Neural cell (in vitro differentiated cells): ENCODE measurements at regions not wholly inside any gene's neighbourhood (a gene's known extent, or its start where the extent isn't known, plus 50 kb on each side); places are given as distances from the start of the nearest gene placed in this dataset.

Experiments
- EP300 ChIP-seq: fragments of 450-650 bp; conservative IDR thresholded peaks from 2 replicates; pipeline ENCODE4 v1.6.1; 2014; ENCODE audit warnings: antibody characterized with exemption, mild to moderate bottlenecking, moderate library complexity; ENCODE audit not compliant: poor library complexity, severe bottlenecking
- EZH2 ChIP-seq: fragments of 200-600, 300-800 bp; shearing (Covaris generic), sonication (generic); IDR thresholded peaks from 2 replicates; pipeline ENCODE4 v1.6.1; 2014; ENCODE audit warnings: antibody characterized with exemption, low read length, borderline replicate concordance, mild to moderate bottlenecking; ENCODE audit not compliant: insufficient read depth, poor library complexity, severe bottlenecking
- MXI1 ChIP-seq: fragments of 450-650 bp; conservative IDR thresholded peaks from 2 replicates; pipeline ENCODE4 v1.6.1; 2014; ENCODE audit warnings: antibody characterized with exemption, mild to moderate bottlenecking; ENCODE audit not compliant: poor library complexity, severe bottlenecking
- POLR2AphosphoS5 ChIP-seq: IDR thresholded peaks from 2 replicates; pipeline ENCODE4 v1.6.1; 2012
- RAD21 ChIP-seq: fragments of 450-650 bp; conservative IDR thresholded peaks from 2 replicates; pipeline ENCODE4 v1.6.1; 2014; ENCODE audit warnings: antibody characterized with exemption, mild to moderate bottlenecking, moderate library complexity
- SMC3 ChIP-seq: fragments of 450-650 bp; conservative IDR thresholded peaks from 2 replicates; pipeline ENCODE4 v1.6.1; 2014; ENCODE audit warnings: antibody characterized with exemption, mild to moderate bottlenecking, moderate library complexity; ENCODE audit not compliant: poor library complexity
- TAF1 ChIP-seq: IDR thresholded peaks from 2 replicates; pipeline ENCODE4 v1.6.1; 2012; ENCODE audit warnings: low read depth
- TF ChIP-seq, protein P1 (sequence below): fragments of 450-650 bp; IDR thresholded peaks from 2 replicates; pipeline ENCODE4 v1.5.1; 2014; ENCODE audit warnings: antibody characterized with exemption, mild to moderate bottlenecking, moderate library complexity; ENCODE audit not compliant: poor library complexity, severe bottlenecking
- TF ChIP-seq, protein P2 (sequence below): IDR thresholded peaks from 2 replicates; pipeline ENCODE4 v1.6.1; 2012; ENCODE audit warnings: borderline replicate concordance

DNA sequence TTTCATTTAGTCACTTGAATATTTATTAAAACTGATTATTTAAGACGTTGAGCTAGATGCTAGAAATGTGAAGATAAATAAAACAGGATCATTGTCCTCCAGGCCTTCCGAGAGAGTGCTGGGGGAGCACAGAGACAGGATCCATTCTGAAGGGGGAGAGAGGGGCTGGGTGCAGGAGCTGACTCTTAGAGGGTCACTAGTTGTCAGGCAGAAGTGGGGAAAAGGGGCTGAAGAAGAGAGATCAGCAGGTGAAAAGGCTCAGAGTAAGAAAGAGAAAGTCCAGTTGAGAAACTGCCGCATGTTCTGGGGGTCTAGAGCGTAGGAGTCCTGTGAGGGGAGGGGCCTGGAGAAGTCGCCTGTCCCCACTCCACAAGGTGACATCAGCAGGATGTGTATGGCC is 206.2 kb upstream of the SNX19 start:
- TF ChIP-seq, protein P1, sequence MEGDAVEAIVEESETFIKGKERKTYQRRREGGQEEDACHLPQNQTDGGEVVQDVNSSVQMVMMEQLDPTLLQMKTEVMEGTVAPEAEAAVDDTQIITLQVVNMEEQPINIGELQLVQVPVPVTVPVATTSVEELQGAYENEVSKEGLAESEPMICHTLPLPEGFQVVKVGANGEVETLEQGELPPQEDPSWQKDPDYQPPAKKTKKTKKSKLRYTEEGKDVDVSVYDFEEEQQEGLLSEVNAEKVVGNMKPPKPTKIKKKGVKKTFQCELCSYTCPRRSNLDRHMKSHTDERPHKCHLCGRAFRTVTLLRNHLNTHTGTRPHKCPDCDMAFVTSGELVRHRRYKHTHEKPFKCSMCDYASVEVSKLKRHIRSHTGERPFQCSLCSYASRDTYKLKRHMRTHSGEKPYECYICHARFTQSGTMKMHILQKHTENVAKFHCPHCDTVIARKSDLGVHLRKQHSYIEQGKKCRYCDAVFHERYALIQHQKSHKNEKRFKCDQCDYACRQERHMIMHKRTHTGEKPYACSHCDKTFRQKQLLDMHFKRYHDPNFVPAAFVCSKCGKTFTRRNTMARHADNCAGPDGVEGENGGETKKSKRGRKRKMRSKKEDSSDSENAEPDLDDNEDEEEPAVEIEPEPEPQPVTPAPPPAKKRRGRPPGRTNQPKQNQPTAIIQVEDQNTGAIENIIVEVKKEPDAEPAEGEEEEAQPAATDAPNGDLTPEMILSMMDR, result no peak
- TF ChIP-seq, protein P2, sequence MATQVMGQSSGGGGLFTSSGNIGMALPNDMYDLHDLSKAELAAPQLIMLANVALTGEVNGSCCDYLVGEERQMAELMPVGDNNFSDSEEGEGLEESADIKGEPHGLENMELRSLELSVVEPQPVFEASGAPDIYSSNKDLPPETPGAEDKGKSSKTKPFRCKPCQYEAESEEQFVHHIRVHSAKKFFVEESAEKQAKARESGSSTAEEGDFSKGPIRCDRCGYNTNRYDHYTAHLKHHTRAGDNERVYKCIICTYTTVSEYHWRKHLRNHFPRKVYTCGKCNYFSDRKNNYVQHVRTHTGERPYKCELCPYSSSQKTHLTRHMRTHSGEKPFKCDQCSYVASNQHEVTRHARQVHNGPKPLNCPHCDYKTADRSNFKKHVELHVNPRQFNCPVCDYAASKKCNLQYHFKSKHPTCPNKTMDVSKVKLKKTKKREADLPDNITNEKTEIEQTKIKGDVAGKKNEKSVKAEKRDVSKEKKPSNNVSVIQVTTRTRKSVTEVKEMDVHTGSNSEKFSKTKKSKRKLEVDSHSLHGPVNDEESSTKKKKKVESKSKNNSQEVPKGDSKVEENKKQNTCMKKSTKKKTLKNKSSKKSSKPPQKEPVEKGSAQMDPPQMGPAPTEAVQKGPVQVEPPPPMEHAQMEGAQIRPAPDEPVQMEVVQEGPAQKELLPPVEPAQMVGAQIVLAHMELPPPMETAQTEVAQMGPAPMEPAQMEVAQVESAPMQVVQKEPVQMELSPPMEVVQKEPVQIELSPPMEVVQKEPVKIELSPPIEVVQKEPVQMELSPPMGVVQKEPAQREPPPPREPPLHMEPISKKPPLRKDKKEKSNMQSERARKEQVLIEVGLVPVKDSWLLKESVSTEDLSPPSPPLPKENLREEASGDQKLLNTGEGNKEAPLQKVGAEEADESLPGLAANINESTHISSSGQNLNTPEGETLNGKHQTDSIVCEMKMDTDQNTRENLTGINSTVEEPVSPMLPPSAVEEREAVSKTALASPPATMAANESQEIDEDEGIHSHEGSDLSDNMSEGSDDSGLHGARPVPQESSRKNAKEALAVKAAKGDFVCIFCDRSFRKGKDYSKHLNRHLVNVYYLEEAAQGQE, result no peak
- no peak for TF ChIP-seq EZH2
- no peak for TF ChIP-seq EP300
- TF ChIP-seq POLR2AphosphoS5, result no peak
- TF ChIP-seq TAF1, result no peak
- no peak for TF ChIP-seq MXI1
- no peak for TF ChIP-seq RAD21
- TF ChIP-seq SMC3, result no peak
